Fibroblast of lung (primary cell): ENCODE measurements at regions not wholly inside any gene's neighbourhood (a gene's known extent, or its start where the extent isn't known, plus 50 kb on each side); places are given as distances from the start of the nearest gene placed in this dataset.

ENCODE experiments used
- DNase-seq, 2 donors: peaks; one replicate each; pipeline versions ENCODE4 v3.0.0 to v3.0.0-alpha.2; 2010; ENCODE audit warnings: low read depth in 2 of 2
- H2AFZ ChIP-seq: 2 replicates; pipeline ENCODE4 v1.5.1; 2012; ENCODE audit warnings: low read length, control low read depth, inconsistent platforms
- H3K27ac ChIP-seq: 2 replicates; pipeline ENCODE4 v1.5.1; 2011; ENCODE audit warnings: low read length, control low read depth; ENCODE audit not compliant: insufficient read depth
- H3K27me3 ChIP-seq: 2 replicates; pipeline ENCODE4 v1.5.1; 2011; ENCODE audit warnings: mild to moderate bottlenecking, low read length; ENCODE audit not compliant: control insufficient read depth, insufficient read depth
- H3K36me3 ChIP-seq: 2 replicates; pipeline ENCODE4 v1.5.1; 2011; ENCODE audit warnings: low read length; ENCODE audit not compliant: control insufficient read depth, insufficient read depth
- H3K4me1 ChIP-seq: 2 replicates; pipeline ENCODE4 v1.5.1; 2011; ENCODE audit warnings: low read length; ENCODE audit not compliant: control insufficient read depth, insufficient read depth; ENCODE audit errors: extremely low read depth
- H3K4me2 ChIP-seq: 2 replicates; pipeline ENCODE4 v1.5.1; 2011; ENCODE audit warnings: low read length, control low read depth; ENCODE audit not compliant: insufficient read depth; ENCODE audit errors: extremely low read depth
- H3K4me3 ChIP-seq, 4 experiments: fragments of 200-600 bp in 1 of 4; sonication (generic) in 1 of 4; replicated peaks in 1 of 4; 2 replicates each; pipeline ENCODE4 v1.5.1; 2011 to 2016; ENCODE audit warnings: low read length in 4 of 4, low read depth in 3 of 4, mild to moderate bottlenecking in 3 of 4, control low read depth in 2 of 4, inconsistent platforms in 1 of 4, mixed read lengths in 1 of 4; ENCODE audit not compliant: insufficient read depth in 1 of 4; ENCODE audit errors: control extremely low read depth in 1 of 4
- H3K79me2 ChIP-seq: 2 replicates; pipeline ENCODE4 v1.5.1; 2012; ENCODE audit warnings: mild to moderate bottlenecking, low read length, inconsistent platforms; ENCODE audit not compliant: control insufficient read depth, insufficient read depth
- H3K9ac ChIP-seq: 2 replicates; pipeline ENCODE4 v1.5.1; 2011; ENCODE audit warnings: mild to moderate bottlenecking, low read length, control low read depth; ENCODE audit not compliant: insufficient read depth
- H3K9me3 ChIP-seq: 2 replicates; pipeline ENCODE4 v1.5.1; 2012; ENCODE audit warnings: low read depth, low read length; ENCODE audit not compliant: control insufficient read depth, insufficient read depth
- H4K20me1 ChIP-seq: 2 replicates; pipeline ENCODE4 v1.5.1; 2011; ENCODE audit warnings: low read length; ENCODE audit not compliant: control insufficient read depth, insufficient read depth; ENCODE audit errors: extremely low read depth
- CTCF ChIP-seq, 2 donors: IDR thresholded peaks in 1 of 2; conservative IDR thresholded peaks in 1 of 2; 1 replicate in 1 of 2; 2 replicates in 1 of 2; pipeline ENCODE4 v1.5.1; 2011 to 2012; ENCODE audit warnings: low read length in 2 of 2, control low read depth in 1 of 2, inconsistent platforms in 1 of 2, low read depth in 1 of 2, mild to moderate bottlenecking in 1 of 2
- EZH2 ChIP-seq: IDR thresholded peaks from 2 replicates; pipeline ENCODE4 v1.5.1; 2012; ENCODE audit warnings: low read length, control low read depth, mild to moderate bottlenecking; ENCODE audit errors: missing control alignments

- H3K27me3 ChIP-seq, result no peaks in the 10 kb centered on the region
- no peaks in the 10 kb centered on the region for H3K9me3 ChIP-seq
- H3K9ac ChIP-seq, result no peak overlapping the region
- no peak overlapping the region for H3K27ac ChIP-seq
- H3K4me3 ChIP-seq, result no peak overlapping the region
- no peak overlapping the region for H3K4me2 ChIP-seq
- no peaks in the 10 kb centered on the region for H3K36me3 ChIP-seq
- DNase-seq, result no peak
- no peak for TF ChIP-seq CTCF (conservative IDR thresholded peaks at IDR 0.05 in 1 of 2, IDR thresholded peaks at IDR 0.05 in 1 of 2; ENCODE audit: low read depth in 1 of 2, low read length in 2 of 2)
- no peak for TF ChIP-seq EZH2
- H3K4me1 ChIP-seq, result no peaks in the 10 kb centered on the region
- H2AFZ ChIP-seq, result no peak overlapping the region
- H3K79me2 ChIP-seq, result no peaks in the 10 kb centered on the region
- H4K20me1 ChIP-seq, result no peaks in the 10 kb centered on the region
Measured at GRCh38 chr10:56068473-56069263, 292.4 kb downstream of the ZWINT start.

- Histone ChIP-seq H3K4me1 (no peaks in the 10 kb centered on the region), H3K4me3 (no peak overlapping the region), H3K36me3 (no peaks in the 10 kb centered on the region), H3K27me3 (no peaks in the 10 kb centered on the region), H2AFZ (no peak overlapping the region), H3K79me2 (no peaks in the 10 kb centered on the region), H3K9me3 (no peaks in the 10 kb centered on the region), H3K9ac (no peak overlapping the region), H3K4me2 (no peak overlapping the region), H4K20me1 (no peaks in the 10 kb centered on the region), H3K27ac (no peak overlapping the region)
- DNase-seq, result no peak
- TF ChIP-seq CTCF (conservative IDR thresholded peaks at IDR 0.05 in 1 of 2, IDR thresholded peaks at IDR 0.05 in 1 of 2; ENCODE audit: low read depth in 1 of 2, low read length in 2 of 2) (no peak), EZH2 (no peak)
Measured at GRCh38 chr10:56068040-56068439, 293.0 kb downstream of the ZWINT start.

GRCh38 chr10:56063642-56064041, 297.4 kb downstream of the ZWINT start:
- H3K27me3 ChIP-seq, result no peaks in the 10 kb centered on the region
- DNase-seq, result no peak
- H4K20me1 ChIP-seq, result no peaks in the 10 kb centered on the region
- no peak overlapping the region for H3K9ac ChIP-seq
- H3K4me3 ChIP-seq, result no peak overlapping the region
- H3K36me3 ChIP-seq, result no peaks in the 10 kb centered on the region
- TF ChIP-seq EZH2 (no peak), CTCF (conservative IDR thresholded peaks at IDR 0.05 in 1 of 2, IDR thresholded peaks at IDR 0.05 in 1 of 2; ENCODE audit: low read depth in 1 of 2, low read length in 2 of 2) (no peak)
- H3K4me1 ChIP-seq, result no peaks in the 10 kb centered on the region
- H2AFZ ChIP-seq, result no peak overlapping the region
- H3K79me2 ChIP-seq, result no peaks in the 10 kb centered on the region
- H3K27ac ChIP-seq, result no peak overlapping the region
- H3K9me3 ChIP-seq, result no peaks in the 10 kb centered on the region
- no peak overlapping the region for H3K4me2 ChIP-seq
